ENCODE measurements at regions not wholly inside any gene's neighbourhood (a gene's known extent, or its start where the extent isn't known, plus 50 kb on each side); places are given as distances from the start of the nearest gene placed in this dataset.
"Not testable (repeated sequence)": the region's sequence is repeated elsewhere in the genome, so short reads cannot be mapped to it uniquely, and the experiment has no call there.

DNA sequence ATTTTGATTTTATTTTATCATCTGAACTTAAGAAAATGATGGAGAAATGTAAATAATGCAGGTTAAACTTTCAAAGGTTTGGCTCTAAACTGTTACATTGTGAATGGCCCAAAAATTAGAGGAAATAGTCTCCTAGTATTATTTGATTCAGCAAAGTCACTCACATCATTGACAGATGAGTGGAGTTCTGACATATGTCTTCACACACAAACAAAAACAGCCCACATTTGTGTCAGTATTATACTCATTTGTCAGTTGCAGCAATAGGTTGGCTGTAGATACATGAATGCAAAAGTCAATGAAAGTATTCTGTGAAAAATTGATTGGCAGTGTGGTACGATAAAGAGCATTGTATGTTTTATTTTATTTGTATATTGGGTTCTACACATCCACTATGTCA is 108.8 kb upstream of the BMPER start:
- TF ChIP-seq CTCF (IDR thresholded peaks at IDR 0.05), result no peak
- ATAC-seq (no peak), DNase-seq (no peak)
- H3K27me3 ChIP-seq, result no peaks in the 10 kb centered on the region
- intact Hi-C loops (cut with DNase I), result no loop called here
- H3K27ac ChIP-seq, result no peak overlapping the region
- H3K36me3 ChIP-seq, result no peaks in the 10 kb centered on the region
- H3K9me3 ChIP-seq, result peaks cover 0 to 3% of the 10 kb centered on the region in 2 donors
- H3K4me1 ChIP-seq, result no peaks in the 10 kb centered on the region
- H3K4me3 ChIP-seq, result no peak overlapping the region

DNA sequence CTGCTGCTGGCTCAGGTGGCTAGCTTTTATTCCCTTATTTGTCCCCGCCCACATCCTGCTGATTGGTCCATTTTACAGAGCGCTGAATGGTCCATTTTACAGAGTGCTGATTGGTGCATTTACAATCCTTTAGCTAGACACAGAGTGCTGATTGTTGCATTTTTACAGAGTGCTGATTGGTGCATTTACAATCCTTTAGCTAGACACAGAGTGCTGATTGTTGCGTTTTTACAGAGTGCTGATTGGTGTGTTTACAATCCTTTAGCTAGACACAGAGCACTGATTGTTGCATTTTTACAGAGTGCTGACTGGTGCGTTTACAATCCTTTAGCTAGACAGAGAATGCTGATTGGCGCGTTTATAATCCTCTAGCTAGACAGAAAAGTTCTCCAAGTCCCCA is 107.8 kb upstream of the BMPER start:
- intact Hi-C loops (cut with DNase I); H3K9me3 ChIP-seq; H3K4me1 ChIP-seq; ATAC-seq; DNase-seq; H3K4me3 ChIP-seq; H3K27ac ChIP-seq; H3K27me3 ChIP-seq; H3K36me3 ChIP-seq: not testable (repeated sequence)

DNA sequence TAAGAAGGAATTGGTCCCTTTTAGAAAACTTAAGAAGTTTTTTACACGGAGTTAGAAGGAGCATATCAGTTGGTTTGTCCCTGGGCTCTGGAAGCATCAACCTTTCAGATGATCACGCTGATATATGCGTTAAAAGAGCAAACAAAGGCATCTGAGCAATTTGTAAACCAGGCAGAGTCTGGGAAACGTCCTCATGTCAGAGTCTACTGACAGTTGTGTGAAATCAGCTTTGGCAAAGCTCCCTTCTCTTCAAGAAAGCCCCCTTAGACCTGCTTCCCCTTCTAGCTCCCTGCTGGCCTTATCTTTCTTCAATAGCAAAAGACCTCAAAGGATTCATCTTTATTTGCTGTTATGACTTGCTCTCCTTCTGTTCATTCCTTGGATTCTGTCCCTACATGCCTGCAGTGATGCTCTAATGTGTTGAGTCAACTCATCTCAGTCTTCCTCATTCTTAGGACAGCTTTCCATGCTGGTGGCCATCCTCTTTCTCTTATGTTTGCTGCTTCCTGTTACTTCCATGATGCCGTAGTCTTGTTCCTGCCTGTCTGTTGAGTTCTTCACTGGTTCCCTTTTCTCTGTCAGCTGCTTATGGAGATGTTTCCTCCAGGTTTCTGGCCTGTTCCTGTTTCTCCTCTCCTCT is 106.5 kb upstream of the BMPER start:
- no peak for TF ChIP-seq CTCF (IDR thresholded peaks at IDR 0.05)
- ATAC-seq (no peak), DNase-seq (no peak)
- intact Hi-C loops (cut with DNase I), result no loop called here
- H3K36me3 ChIP-seq, result no peaks in the 10 kb centered on the region
- H3K27ac ChIP-seq, result no peak overlapping the region
- no peaks in the 10 kb centered on the region for H3K4me1 ChIP-seq
- no peak overlapping the region for H3K4me3 ChIP-seq
- H3K27me3 ChIP-seq, result no peaks in the 10 kb centered on the region
- peaks cover 0 to 3% of the 10 kb centered on the region in 2 donors for H3K9me3 ChIP-seq

GRCh38 chr7:33799766-33800165 is 105.6 kb upstream of the BMPER start:
- no peak for DNase-seq
- Histone ChIP-seq H3K27ac (no peak overlapping the region), H3K27me3 (no peaks in the 10 kb centered on the region), H3K4me1 (no peaks in the 10 kb centered on the region), H3K36me3 (no peaks in the 10 kb centered on the region), H3K9me3 (peaks cover 0 to 3% of the 10 kb centered on the region in 2 donors), H3K4me3 (no peak overlapping the region)
- no peak for TF ChIP-seq CTCF (IDR thresholded peaks at IDR 0.05)
- no peak for ATAC-seq
- intact Hi-C loops (cut with DNase I), result no loop called here

DNA sequence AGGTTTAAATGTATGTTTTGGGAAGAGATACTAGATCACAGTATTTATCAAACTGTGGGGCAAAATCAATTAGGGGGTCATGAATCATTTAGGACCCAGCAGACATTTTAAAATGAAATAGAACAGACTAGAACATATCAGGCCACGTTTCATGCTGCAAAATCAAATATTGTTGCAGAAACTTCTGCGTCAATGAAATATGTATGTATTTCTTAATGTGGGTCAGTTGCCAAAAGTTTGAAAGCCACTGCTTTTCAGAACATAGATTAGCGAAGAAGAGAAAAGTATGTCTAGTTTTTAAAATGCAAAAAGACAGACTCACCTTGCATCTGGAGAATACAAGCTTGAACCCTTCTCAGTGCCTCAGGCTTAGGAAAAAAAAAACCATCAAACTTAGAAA is 102.7 kb upstream of the BMPER start:
- TF ChIP-seq CTCF (IDR thresholded peaks at IDR 0.05), result no peak
- intact Hi-C loops (cut with DNase I), result no loop called here

DNA sequence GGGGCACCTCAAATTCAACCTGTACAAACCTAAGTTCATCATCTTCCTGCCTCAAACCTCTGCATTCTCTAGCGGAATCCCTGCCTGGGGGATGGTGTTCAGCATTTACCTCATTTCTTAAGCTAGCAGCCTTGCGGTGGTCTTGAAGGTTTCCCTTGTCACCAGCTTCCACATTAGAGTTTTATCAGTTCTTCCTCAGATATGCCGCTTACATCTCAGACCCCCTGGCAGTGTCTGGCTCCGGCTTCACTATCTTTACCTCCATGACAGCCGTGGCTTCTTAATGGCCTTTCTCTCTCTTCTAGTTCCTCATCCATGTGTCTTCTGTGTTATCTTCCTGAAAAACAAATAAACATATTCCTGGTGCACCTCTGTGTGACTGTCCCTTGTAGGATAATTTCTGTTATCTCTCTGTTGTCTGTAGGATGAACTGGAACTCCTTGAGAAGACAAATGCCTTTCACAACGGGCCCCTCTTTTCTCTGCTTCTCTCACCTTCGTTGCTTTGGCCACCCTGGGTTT is 101.1 kb upstream of the BMPER start:
- Histone ChIP-seq H3K4me3 (no peak overlapping the region), H3K4me1 (peaks cover 0 to 6% of the 10 kb centered on the region in 2 donors), H3K9me3 (no peaks in the 10 kb centered on the region), H3K27me3 (no peaks in the 10 kb centered on the region), H3K36me3 (no peaks in the 10 kb centered on the region), H3K27ac (no peak overlapping the region)
- TF ChIP-seq CTCF (IDR thresholded peaks at IDR 0.05), result no peak
- DNase-seq (no peak), ATAC-seq (no peak)
- intact Hi-C loops (cut with DNase I), result no loop called here

More for the DNA sequence above, 102.7 kb upstream of the BMPER start:
- Histone ChIP-seq H3K9me3 (peaks cover 0 to 3% of the 10 kb centered on the region in 2 donors), H3K27me3 (no peaks in the 10 kb centered on the region), H3K36me3 (no peaks in the 10 kb centered on the region), H3K27ac (no peak overlapping the region), H3K4me1 (peaks cover 0 to 6% of the 10 kb centered on the region in 2 donors), H3K4me3 (no peak overlapping the region)
- DNase-seq, result no peak
- no peak for ATAC-seq
